AG09319 (cell line): ENCODE measurements at regions not wholly inside any gene's neighbourhood (a gene's known extent, or its start where the extent isn't known, plus 50 kb on each side); places are given as distances from the start of the nearest gene placed in this dataset.

Experiments used
- DNase-seq: peaks from one replicate; pipeline ENCODE4 v3.0.0-alpha.2; 2010; ENCODE audit warnings: low read depth; ENCODE audit errors: extremely low read depth
- TF ChIP-seq, protein P1 (sequence below): IDR thresholded peaks from 2 replicates; pipeline ENCODE4 v1.5.1; 2011; ENCODE audit warnings: low read depth, mild to moderate bottlenecking, inconsistent platforms, low read length, moderate library complexity

DNA sequence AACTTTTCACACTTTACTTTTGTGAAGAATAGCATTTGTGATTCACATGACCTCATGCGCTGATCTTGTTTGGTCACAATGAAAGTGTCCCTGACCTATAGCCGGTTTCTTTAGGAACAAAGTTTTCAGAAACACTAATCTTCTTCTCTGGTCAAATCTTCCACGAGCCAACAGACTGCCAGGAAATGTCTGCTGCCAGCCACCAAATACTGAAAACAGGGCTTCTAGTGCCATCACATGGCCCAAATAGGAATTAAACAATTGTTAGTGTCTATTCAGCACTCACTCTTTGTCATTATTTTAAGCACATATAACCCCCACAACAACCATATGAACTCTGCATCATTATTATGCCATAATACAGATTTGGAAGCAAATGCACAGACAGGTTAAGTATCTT lies 286.5 kb upstream of the SYT4 start:
- no peak for DNase-seq
- TF ChIP-seq, protein P1, sequence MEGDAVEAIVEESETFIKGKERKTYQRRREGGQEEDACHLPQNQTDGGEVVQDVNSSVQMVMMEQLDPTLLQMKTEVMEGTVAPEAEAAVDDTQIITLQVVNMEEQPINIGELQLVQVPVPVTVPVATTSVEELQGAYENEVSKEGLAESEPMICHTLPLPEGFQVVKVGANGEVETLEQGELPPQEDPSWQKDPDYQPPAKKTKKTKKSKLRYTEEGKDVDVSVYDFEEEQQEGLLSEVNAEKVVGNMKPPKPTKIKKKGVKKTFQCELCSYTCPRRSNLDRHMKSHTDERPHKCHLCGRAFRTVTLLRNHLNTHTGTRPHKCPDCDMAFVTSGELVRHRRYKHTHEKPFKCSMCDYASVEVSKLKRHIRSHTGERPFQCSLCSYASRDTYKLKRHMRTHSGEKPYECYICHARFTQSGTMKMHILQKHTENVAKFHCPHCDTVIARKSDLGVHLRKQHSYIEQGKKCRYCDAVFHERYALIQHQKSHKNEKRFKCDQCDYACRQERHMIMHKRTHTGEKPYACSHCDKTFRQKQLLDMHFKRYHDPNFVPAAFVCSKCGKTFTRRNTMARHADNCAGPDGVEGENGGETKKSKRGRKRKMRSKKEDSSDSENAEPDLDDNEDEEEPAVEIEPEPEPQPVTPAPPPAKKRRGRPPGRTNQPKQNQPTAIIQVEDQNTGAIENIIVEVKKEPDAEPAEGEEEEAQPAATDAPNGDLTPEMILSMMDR = peak; percentile 22

DNA sequence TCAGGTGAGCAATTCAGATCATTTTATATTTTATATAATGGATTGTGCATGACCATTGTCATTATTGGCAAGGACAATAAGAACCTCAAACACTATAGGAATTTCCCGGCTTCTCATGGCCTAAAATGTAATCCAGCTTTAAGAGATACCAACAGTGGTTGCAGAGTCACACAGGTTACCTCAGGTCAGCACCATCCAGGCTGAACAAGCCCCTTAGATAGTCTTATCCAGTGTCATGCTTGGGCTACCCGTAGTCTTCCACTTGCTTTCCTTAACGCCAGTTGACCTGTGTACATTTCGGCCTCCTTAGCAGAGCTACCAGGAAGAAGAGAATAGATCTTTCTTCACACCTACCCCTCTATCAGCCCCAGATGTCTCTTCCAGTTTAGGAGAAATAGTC lies 293.3 kb upstream of the SYT4 start:
- DNase-seq = no peak
- TF ChIP-seq, protein P1 = no peak

- TF ChIP-seq, protein P1 = peak; percentile 77
- peak; percentile 15 for DNase-seq
These were observed 293.9 kb upstream of the SYT4 start for GRCh38 chr18:43571078-43571689.

GRCh38 chr18:43572163-43572562 lies 294.9 kb upstream of the SYT4 start:
- TF ChIP-seq, protein P1 = no peak
- DNase-seq = no peak

DNA sequence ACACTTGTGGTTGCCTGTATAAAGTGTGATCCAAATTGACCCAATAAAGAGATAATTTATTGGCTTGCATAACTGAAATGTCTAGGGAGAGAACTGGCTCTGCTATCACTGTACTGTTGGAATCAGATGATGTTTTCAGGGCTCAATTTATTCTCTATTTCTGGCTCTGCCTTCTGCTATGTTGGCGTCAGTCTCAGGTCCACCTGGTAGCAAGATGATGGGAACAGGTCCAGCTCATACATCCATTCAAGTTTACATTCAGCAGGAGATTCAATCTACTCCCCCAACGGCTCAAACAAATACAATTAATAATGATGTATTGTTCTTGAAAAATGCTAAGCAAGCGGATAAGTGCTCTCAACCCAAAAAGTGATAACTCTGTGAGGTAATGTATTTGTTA lies 297.7 kb upstream of the SYT4 start:
- no peak for DNase-seq
- TF ChIP-seq, protein P1 = no peak

GRCh38 chr18:43578211-43578610 lies 300.9 kb upstream of the SYT4 start:
- TF ChIP-seq, protein P1 = no peak
- DNase-seq = no peak

- TF ChIP-seq, protein P1 = no peak
- DNase-seq = no peak
These were observed 301.4 kb upstream of the SYT4 start for GRCh38 chr18:43578706-43579105.
